ENCODE measurements at regions not wholly inside any gene's neighbourhood (a gene's known extent, or its start where the extent isn't known, plus 50 kb on each side); places are given as distances from the start of the nearest gene placed in this dataset.

DNA sequence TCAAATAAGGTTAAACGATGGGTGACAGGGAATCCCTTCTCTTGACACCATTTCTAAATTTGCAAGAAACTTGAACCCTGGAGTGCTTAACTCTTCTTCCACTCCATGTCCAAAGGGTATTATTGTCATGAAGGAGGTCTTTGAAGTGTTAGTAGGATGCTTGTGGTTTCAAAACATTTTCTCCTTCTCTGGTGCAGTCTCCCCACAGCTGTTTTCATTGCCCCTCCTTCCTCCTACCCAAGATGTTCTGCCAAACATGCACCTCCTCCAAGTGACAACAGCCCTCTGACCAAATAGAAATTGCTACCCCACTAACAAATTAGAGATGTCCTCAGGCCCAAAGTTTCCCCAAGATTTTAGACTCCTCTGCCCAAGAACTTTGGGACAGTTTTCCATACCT is 151.4 kb downstream of the POLR2M start (continued):
- no peak for TF ChIP-seq REXO4 (CRISPR knock-in tag; IDR thresholded peaks at IDR 0.05; ENCODE audit: borderline replicate concordance)
- no peak for TF ChIP-seq SRSF9 (IDR thresholded peaks at IDR 0.05; ENCODE audit: borderline replicate concordance, insufficient read depth, low read depth, low read length, poor library complexity, severe bottlenecking)
- TF ChIP-seq ZNF383 (CRISPR knock-in tag; IDR thresholded peaks at IDR 0.05; ENCODE audit: borderline replicate concordance), result no peak
- TF ChIP-seq MAF1 (CRISPR knock-in tag; IDR thresholded peaks at IDR 0.05; ENCODE audit: borderline replicate concordance), result no peak
- TF ChIP-seq SRSF4 (IDR thresholded peaks at IDR 0.05; ENCODE audit: low read depth, low read length, poor library complexity, severe bottlenecking), result no peak
- TF ChIP-seq GATA4 (IDR thresholded peaks at IDR 0.05; ENCODE audit: borderline replicate concordance, low read depth), result no peak
- no peak for TF ChIP-seq ZNF234 (CRISPR knock-in tag; conservative IDR thresholded peaks at IDR 0.05)
- TF ChIP-seq ZC3H13 (CRISPR knock-in tag; IDR thresholded peaks at IDR 0.05), result no peak
- TF ChIP-seq, protein P1, sequence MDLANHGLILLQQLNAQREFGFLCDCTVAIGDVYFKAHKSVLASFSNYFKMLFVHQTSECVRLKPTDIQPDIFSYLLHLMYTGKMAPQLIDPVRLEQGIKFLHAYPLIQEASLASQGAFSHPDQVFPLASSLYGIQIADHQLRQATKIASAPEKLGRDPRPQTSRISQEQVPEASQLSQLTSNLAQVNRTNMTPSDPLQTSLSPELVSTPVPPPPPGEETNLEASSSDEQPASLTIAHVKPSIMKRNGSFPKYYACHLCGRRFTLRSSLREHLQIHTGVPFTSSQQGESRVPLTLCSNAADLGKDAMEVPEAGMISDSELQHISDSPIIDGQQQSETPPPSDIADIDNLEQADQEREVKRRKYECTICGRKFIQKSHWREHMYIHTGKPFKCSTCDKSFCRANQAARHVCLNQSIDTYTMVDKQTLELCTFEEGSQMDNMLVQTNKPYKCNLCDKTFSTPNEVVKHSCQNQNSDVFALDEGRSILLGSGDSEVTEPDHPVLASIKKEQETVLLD (CRISPR knock-in tag; IDR thresholded peaks at IDR 0.05; ENCODE audit: low read depth), result no peak
- no peak for TF ChIP-seq ZSCAN9 (CRISPR knock-in tag; IDR thresholded peaks at IDR 0.05; ENCODE audit: borderline replicate concordance)
- TF ChIP-seq SMC3 (IDR thresholded peaks at IDR 0.05; ENCODE audit: low read length), result no peak

DNA sequence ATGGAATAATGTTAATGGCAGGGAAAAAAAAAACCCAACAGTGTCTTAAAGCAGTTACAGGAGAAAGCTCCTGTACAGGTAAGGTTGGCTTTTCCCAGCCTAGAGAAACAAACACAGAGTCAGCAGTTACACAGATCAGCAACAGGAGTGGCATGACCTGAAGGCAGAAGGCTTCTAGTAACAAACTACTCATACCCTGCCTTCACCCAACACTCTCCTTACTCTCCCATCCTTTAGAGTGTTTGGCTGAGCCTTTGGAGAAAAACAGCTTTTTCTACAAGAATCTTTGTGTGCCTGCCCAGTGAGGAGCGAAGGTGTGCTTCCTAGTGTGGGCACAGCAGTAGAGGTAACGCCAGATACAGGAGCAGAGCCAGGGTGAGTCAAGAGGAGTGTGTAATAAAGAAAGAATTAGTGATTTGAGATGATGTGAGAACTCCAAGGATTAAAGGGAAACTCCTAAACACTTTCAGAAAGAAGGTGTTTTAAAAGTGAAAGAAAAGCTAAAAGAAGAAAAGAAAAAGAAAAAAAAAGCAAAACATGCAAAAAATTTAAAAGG is 152.7 kb downstream of the POLR2M start:
- FAIRE-seq (no peak), DNase-seq (ENCODE audit: low spot score) (no peak), ATAC-seq (no peak)
- in situ Hi-C loops (cut with HindIII; ENCODE audit: extremely low pct_ligation_motif_present, low pct_unique_long_range_greater_than_20kb) (no loop called here), intact Hi-C loops (cut with micrococcal nuclease; ENCODE audit: unreplicated experiment) (no loop called here)
- no peak overlapping the region for H2AFZ ChIP-seq (ENCODE audit: low read length)
- no peaks in the 10 kb centered on the region for H3K36me3 ChIP-seq (replicated peaks in 1 of 2; ENCODE audit: control insufficient read depth in 1 of 2, insufficient read depth in 2 of 2, low read length in 2 of 2)
- H4K20me1 ChIP-seq (ENCODE audit: insufficient read depth, low read length), result no peaks in the 10 kb centered on the region
- no peak overlapping the region for H3K4me3 ChIP-seq (replicated peaks in 1 of 3; ENCODE audit: insufficient read depth in 1 of 3, low read depth in 2 of 3, low read length in 3 of 3)
- H3K9ac ChIP-seq (ENCODE audit: insufficient read depth, low read depth, low read length), result no peak overlapping the region
- H3K27me3 ChIP-seq (ENCODE audit: control insufficient read depth in 1 of 2, insufficient read depth in 2 of 2, low read length in 2 of 2), result peaks cover 0 to 1% of the 10 kb centered on the region in 2 experiments; a peak in 1 of 5 replicates
- H3K9me3 ChIP-seq (ENCODE audit: low read length), result no peaks in the 10 kb centered on the region
- ChIA-PET POLR2A (no interaction called here), CTCF (ENCODE audit: low intra/inter-chr PET ratio, low total read pairs) (no interaction called here)
- no peak overlapping the region for H3K27ac ChIP-seq (ENCODE audit: extremely low read length, insufficient read depth, low read length)
- no peak overlapping the region for H3K4me2 ChIP-seq (ENCODE audit: low read depth, low read length)
- BruUV-seq (replicated peaks), result no TSS peak
- H3K4me1 ChIP-seq (ENCODE audit: insufficient read depth, low read length), result no peaks in the 10 kb centered on the region
- no peaks in the 10 kb centered on the region for H3K79me2 ChIP-seq (ENCODE audit: insufficient read depth, low read length)
- WGBS (ENCODE audit: low lambda C conversion rate), result 2% methylated on average over 2 of the region's 2 CpGs
- no peak for TF ChIP-seq KMT2A (CRISPR knock-in tag; IDR thresholded peaks at IDR 0.05)
- TF ChIP-seq, protein P2, sequence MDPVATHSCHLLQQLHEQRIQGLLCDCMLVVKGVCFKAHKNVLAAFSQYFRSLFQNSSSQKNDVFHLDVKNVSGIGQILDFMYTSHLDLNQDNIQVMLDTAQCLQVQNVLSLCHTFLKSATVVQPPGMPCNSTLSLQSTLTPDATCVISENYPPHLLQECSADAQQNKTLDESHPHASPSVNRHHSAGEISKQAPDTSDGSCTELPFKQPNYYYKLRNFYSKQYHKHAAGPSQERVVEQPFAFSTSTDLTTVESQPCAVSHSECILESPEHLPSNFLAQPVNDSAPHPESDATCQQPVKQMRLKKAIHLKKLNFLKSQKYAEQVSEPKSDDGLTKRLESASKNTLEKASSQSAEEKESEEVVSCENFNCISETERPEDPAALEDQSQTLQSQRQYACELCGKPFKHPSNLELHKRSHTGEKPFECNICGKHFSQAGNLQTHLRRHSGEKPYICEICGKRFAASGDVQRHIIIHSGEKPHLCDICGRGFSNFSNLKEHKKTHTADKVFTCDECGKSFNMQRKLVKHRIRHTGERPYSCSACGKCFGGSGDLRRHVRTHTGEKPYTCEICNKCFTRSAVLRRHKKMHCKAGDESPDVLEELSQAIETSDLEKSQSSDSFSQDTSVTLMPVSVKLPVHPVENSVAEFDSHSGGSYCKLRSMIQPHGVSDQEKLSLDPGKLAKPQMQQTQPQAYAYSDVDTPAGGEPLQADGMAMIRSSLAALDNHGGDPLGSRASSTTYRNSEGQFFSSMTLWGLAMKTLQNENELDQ (CRISPR knock-in tag; IDR thresholded peaks at IDR 0.05; ENCODE audit: borderline replicate concordance), result no peak
- TF ChIP-seq, protein P3, sequence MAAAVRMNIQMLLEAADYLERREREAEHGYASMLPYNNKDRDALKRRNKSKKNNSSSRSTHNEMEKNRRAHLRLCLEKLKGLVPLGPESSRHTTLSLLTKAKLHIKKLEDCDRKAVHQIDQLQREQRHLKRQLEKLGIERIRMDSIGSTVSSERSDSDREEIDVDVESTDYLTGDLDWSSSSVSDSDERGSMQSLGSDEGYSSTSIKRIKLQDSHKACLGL (CRISPR knock-in tag; IDR thresholded peaks at IDR 0.05), result no peak

Data from HepG2 (cell line).